ENCODE measurements at regions not wholly inside any gene's neighbourhood (a gene's known extent, or its start where the extent isn't known, plus 50 kb on each side); places are given as distances from the start of the nearest gene placed in this dataset.

DNA sequence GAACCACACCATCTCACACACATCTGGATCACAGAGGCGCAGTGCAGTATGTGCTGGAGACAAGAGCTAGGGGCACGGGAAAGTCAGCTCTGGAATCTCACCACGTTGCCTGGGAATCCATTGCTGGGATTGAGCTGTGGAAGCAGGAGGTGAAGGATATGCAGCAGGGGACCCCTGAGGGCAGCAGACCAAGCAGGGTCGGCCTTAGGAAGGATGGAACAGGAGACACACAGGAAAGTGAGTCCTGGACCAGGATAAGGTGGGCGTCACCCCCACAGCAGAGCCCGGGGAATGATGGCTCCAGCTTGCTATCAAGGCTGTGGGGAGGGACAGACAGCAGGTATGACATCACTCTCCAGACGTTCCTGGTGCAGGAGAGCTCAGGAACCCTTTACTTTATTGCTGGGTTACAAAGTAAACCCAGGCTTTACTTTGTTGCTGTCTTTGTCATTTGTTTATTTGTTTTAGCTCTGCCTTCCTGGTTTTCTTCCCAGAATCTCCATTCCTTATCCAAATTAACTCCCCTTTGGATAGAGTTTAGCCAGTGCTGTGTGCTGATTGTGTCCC, 329.8 kb upstream of the MYT1L start:
- WGBS, 3 donors: 82 to 90% (median 87%) methylated on average over 7 of the region's 7 CpGs
- Histone ChIP-seq H3K4me1 (peaks cover 7% of the 10 kb centered on the region), H3K27ac (no peak overlapping the region), H3K36me3 (ENCODE audit: insufficient read depth in 1 of 2, low read depth in 1 of 2) (no peaks in the 10 kb centered on the region), H3K9me3 (no peaks in the 10 kb centered on the region), H3K27me3 (ENCODE audit: insufficient read depth in 3 of 3, low read length in 2 of 3) (no peaks in the 10 kb centered on the region), H3K4me3 (no peak overlapping the region)
- ATAC-seq (no peak), DNase-seq (no peak)
- TF ChIP-seq, protein P1, sequence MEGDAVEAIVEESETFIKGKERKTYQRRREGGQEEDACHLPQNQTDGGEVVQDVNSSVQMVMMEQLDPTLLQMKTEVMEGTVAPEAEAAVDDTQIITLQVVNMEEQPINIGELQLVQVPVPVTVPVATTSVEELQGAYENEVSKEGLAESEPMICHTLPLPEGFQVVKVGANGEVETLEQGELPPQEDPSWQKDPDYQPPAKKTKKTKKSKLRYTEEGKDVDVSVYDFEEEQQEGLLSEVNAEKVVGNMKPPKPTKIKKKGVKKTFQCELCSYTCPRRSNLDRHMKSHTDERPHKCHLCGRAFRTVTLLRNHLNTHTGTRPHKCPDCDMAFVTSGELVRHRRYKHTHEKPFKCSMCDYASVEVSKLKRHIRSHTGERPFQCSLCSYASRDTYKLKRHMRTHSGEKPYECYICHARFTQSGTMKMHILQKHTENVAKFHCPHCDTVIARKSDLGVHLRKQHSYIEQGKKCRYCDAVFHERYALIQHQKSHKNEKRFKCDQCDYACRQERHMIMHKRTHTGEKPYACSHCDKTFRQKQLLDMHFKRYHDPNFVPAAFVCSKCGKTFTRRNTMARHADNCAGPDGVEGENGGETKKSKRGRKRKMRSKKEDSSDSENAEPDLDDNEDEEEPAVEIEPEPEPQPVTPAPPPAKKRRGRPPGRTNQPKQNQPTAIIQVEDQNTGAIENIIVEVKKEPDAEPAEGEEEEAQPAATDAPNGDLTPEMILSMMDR (IDR thresholded peaks at IDR 0.05): no peak
- intact Hi-C loops (cut with DNase I): loop anchor here in 1 of 2 donors (5.0 kb wide), 1 partner anchor 111 kb away; no protein-coding TSS in a partner anchor

DNA sequence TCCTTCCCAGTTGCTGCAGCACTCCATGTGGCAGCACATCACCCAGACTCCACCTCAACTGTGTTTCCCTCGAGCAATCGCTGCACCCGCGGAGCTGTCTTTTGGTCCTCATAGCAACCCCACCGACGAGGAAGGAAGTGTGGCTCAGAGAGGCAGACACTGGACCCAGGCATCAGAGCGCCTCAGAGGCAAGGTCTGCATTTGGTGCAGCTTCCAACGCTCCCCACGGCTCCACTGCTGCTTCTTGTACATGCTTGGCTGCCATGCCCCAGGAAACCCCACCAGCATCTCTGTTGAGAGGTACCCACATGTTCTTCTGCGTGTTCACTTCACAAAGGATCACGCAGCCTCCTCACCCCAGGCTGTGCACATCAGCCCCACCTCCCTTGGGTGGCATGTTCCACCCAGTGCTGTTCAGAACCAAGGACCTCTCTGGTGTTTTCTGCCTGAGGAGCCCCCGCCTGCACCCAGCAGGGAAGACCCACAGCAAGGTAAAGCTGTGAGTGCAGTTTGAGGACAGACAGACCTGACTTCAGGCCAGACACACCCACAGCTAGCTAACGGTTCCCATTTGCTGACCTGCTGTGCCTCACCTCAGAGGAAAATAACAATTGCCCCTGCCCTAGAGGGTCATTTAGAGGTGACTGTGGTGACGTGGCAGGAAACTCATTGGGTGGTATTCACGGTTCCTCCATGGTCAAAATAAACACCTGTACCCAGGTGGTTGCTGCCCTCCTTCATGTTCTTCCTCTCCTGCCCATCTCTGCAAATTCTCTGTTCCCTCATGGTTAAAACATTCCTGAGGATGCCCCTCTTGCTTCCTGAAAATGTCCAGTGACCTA, 326.3 kb upstream of the MYT1L start:
- TF ChIP-seq, protein P1 (IDR thresholded peaks at IDR 0.05): no peak
- peaks cover 3% of the 10 kb centered on the region for H3K4me1 ChIP-seq
- ATAC-seq: no peak
- H3K36me3 ChIP-seq (ENCODE audit: insufficient read depth in 1 of 2, low read depth in 1 of 2): no peaks in the 10 kb centered on the region
- 86 to 87% (median 86%) methylated on average over 15 of the region's 15 CpGs for WGBS, 3 donors
- H3K9me3 ChIP-seq: no peaks in the 10 kb centered on the region
- intact Hi-C loops (cut with DNase I): no loop called here
- H3K27ac ChIP-seq: no peak overlapping the region
- H3K27me3 ChIP-seq (ENCODE audit: insufficient read depth in 3 of 3, low read length in 2 of 3): no peaks in the 10 kb centered on the region
- H3K4me3 ChIP-seq: no peak overlapping the region
- DNase-seq: no peak

DNA sequence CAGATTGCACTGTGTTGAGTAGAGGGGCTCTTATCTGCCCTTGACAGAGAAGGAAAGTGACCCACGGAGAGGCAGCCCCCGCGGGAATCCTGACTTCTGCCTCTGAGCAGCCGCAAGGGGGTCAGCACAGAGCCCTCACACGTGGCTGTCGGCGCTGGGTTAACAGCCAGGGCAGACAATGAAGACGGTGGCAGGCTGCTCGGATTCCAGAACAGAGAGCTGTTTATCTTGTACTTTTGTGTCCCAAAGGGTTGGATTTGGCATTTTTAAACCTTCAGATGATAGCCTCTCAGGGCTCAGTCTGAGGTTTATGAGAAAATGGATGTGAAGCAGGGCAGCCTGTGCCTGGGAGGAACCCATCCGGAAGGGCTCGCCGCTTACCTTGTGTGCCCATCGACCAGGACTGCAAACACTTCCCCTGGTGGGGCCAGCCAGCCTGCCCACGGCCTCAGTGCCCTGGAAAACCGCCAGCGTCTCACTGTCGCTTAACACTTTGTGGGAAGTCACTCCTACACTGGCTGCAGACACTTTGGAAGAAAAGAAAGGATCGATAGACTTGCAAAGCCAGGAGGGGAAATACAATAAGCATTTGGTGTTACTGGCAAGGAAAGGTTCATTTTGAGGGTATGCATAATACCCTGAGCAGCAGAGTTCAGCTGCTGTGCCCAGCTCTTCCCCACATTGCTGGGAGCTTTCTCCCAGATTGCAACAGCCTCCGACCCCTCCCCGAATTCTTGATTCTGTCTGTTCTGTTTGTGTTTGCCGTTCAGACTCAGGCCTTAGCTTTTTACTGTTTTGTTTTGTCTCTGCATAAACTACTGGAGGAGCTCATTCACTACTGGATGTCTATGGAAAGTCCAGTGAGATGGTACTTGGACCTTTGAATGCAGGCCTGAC, 325.3 kb upstream of the MYT1L start:
- H3K27me3 ChIP-seq (ENCODE audit: insufficient read depth in 3 of 3, low read length in 2 of 3): no peaks in the 10 kb centered on the region
- H3K9me3 ChIP-seq: no peaks in the 10 kb centered on the region
- intact Hi-C loops (cut with DNase I): no loop called here
- H3K36me3 ChIP-seq (ENCODE audit: insufficient read depth in 1 of 2, low read depth in 1 of 2): no peaks in the 10 kb centered on the region
- 18 to 26% (median 24%) methylated on average over 21 of the region's 21 CpGs for WGBS, 3 donors
- H3K27ac ChIP-seq: no peak overlapping the region
- DNase-seq: no peak
- TF ChIP-seq, protein P1 (IDR thresholded peaks at IDR 0.05): no peak
- H3K4me1 ChIP-seq: no peaks in the 10 kb centered on the region
- peak in 3 of 4 donors; percentile 30 to 60 (median 31) for ATAC-seq
- peak overlapping the region; percentile 13 for H3K4me3 ChIP-seq

DNA sequence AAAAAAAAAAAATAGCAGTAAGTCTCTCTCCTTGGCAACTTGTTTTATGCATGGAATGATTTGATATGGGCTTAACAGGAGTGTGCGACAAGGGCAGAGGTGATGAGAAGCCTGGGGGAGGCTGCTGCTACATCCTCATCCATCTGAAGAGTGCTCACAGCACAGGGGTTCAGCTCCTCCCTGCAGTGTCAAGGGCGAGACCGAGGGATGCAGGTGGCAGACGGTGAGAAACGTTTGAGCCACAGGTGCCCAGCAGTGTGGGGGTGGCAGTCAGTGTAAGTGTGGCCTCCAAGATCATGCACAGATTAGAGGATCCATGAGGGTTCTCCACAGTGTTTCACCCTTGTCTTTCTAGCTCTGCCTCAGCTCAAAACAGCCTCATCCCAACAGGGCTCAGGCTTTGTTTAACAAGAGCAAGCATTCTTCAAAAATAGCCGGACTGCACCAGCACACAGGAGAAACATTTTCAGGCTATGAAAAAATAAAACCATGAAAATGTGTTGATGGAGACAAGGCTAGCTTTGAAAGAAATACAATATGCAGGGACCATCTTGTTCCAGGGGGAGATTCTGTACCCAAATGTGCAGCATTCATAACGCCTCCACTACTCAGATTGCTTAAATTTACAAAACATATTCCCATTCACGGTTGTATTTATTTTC, 324.5 kb upstream of the MYT1L start:
- Histone ChIP-seq H3K27me3 (ENCODE audit: insufficient read depth in 3 of 3, low read length in 2 of 3) (no peaks in the 10 kb centered on the region), H3K9me3 (no peaks in the 10 kb centered on the region), H3K36me3 (ENCODE audit: insufficient read depth in 1 of 2, low read depth in 1 of 2) (no peaks in the 10 kb centered on the region), H3K27ac (no peak overlapping the region), H3K4me3 (peak overlapping the region; percentile 13), H3K4me1 (no peaks in the 10 kb centered on the region)
- TF ChIP-seq, protein P1 (IDR thresholded peaks at IDR 0.05): no peak
- intact Hi-C loops (cut with DNase I): no loop called here
- WGBS, 3 donors: 63 to 70% (median 69%) methylated on average over 8 of the region's 8 CpGs
- ATAC-seq (no peak), DNase-seq (no peak)
